ENCODE measurements at regions not wholly inside any gene's neighbourhood (a gene's known extent, or its start where the extent isn't known, plus 50 kb on each side); places are given as distances from the start of the nearest gene placed in this dataset.

DNA sequence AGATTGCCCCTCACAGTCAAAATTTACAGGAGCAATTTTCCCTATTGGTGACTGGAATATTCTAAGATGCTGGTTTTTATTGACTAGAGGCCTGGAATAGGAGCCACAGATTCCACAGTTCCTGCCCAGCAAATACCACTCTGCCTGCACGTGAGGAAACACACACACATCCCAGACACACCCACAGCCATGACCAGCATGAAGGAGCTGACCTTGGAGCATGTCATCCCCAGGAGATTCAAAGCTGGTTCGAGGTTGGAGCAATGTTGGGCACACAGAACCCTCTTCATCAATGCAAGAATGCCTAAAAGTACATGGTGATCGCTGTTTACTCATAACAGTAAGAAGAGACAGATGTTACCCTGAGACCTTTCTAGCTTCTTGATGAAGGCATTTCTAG is 244.6 kb upstream of the FOXQ1 start:
- ATAC-seq: no peak
- Mint-ChIP-seq H3K4me1 (ENCODE audit: low read depth) (no peaks in the 10 kb centered on the region), H3K9me3 (ENCODE audit: insufficient read depth) (no peaks in the 10 kb centered on the region), H3K27me3 (ENCODE audit: low read depth) (peaks cover 8% of the 10 kb centered on the region), H3K27ac (no peak overlapping the region), H3K36me3 (ENCODE audit: low read depth) (no peaks in the 10 kb centered on the region), H3K4me3 (no peak overlapping the region)
- ChIA-PET CTCF (no interaction called here), POLR2A (no interaction called here)
- DNase-seq: no peak

- H3K4me3 Mint-ChIP-seq: no peak overlapping the region
- H3K9me3 Mint-ChIP-seq (ENCODE audit: insufficient read depth): no peaks in the 10 kb centered on the region
- H3K27ac Mint-ChIP-seq: no peak overlapping the region
- H3K4me1 Mint-ChIP-seq (ENCODE audit: low read depth): no peaks in the 10 kb centered on the region
- CTCF ChIA-PET: no interaction called here
- DNase-seq (no peak), ATAC-seq (no peak)
- H3K27me3 Mint-ChIP-seq (ENCODE audit: low read depth): peaks cover 11% of the 10 kb centered on the region
- H3K36me3 Mint-ChIP-seq (ENCODE audit: low read depth): no peaks in the 10 kb centered on the region
- POLR2A ChIA-PET: no interaction called here
These were observed 245.3 kb upstream of the FOXQ1 start for GRCh38 chr6:1066449-1067090.

DNA sequence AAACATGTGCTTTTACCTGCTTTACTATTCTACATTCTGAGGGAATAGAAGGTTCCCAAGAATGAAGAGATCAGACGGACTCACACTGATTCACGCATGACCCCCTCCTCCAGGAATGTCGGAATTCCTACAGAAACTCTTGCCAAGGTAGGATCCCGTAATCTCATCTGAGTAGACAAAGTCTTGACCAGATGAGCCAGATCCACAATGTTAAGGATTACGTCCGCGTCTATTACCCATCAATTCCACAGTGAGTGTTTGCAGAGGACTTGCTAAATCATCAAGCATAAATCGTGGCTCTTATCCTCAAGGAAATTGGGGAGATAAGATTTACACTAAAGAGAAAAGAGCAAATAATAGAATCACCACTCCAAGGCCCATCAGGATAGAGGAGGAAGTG is 245.9 kb upstream of the FOXQ1 start:
- DNase-seq (no peak), ATAC-seq (no peak)
- no peaks in the 10 kb centered on the region for H3K36me3 Mint-ChIP-seq (ENCODE audit: low read depth)
- H3K27me3 Mint-ChIP-seq (ENCODE audit: low read depth): peaks cover 12% of the 10 kb centered on the region
- POLR2A ChIA-PET: no interaction called here
- no peaks in the 10 kb centered on the region for H3K4me1 Mint-ChIP-seq (ENCODE audit: low read depth)
- no peak overlapping the region for H3K4me3 Mint-ChIP-seq
- H3K9me3 Mint-ChIP-seq (ENCODE audit: insufficient read depth): no peaks in the 10 kb centered on the region
- no peak overlapping the region for H3K27ac Mint-ChIP-seq
- CTCF ChIA-PET: no interaction called here

DNA sequence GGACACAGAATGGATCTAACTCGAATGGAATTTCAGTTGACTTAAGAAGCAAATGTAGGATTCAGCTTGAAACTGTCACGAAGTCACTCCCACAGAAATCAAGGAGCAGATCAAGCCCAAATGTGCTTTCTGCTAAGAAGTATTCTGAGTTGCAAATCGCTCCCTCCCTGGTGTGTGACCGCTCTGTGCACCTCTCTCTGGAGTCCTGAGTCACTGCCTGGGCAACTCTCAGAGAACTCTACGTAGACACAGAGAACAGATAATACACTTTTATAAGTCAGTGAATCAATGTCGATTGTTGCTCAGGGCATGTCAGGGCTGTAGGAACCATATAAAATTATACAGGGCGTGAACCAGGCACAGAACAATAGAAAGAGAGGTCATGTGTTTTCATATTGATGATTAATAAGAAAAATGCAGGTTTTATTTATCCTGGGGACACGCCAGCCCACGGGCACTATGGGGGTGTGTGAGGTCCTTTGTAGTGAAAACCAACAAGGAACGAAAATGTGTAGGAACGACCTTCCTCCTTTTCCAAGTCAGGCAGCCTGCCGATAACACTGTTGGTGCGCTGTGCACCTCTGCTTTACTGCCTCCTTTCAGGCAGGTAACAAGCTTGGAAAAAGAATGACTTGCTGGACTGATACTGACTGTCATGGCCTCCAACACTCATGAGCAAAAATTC is 248.1 kb upstream of the FOXQ1 start:
- POLR2A ChIA-PET: no interaction called here
- DNase-seq (no peak), ATAC-seq (no peak)
- CTCF ChIA-PET: no interaction called here
- H3K9me3 Mint-ChIP-seq (ENCODE audit: insufficient read depth): no peaks in the 10 kb centered on the region
- H3K4me1 Mint-ChIP-seq (ENCODE audit: low read depth): no peaks in the 10 kb centered on the region
- no peak overlapping the region for H3K4me3 Mint-ChIP-seq
- peaks cover 11% of the 10 kb centered on the region for H3K27me3 Mint-ChIP-seq (ENCODE audit: low read depth)
- no peaks in the 10 kb centered on the region for H3K36me3 Mint-ChIP-seq (ENCODE audit: low read depth)
- H3K27ac Mint-ChIP-seq: no peak overlapping the region

DNA sequence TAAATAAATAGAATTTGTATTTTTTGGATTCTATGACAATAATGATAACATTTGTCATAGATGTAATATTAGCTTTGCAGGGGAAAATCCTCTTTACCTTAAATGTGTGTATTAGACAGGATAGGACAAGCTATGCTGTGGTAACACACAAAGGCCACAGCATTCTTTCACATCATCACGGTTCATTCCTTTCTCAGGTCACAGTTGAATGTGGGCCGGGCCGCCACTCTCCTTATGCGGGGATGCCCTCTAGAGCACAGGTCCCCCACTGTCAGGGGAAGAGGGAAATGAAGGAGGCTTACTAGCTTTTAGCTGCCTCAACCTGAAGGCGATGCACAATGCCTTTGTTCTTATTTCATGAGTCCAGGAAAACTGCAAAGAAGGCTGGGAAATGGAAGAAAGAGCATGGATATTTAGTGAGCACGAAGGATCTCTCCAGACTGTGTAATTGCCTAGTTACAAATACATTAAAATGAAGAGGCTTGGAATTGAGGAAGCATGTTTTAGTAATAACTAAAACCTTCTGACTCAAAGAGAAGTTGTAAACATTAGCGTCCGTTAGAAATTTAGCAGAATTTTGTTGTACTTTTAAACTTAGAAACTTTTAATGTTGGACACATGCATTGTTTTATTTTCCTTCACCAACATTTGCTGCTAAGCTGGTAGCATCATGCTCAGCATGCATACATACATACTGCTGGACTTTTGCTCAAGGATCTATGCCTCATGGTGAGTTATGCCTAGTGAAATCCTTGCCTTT is 248.9 kb upstream of the FOXQ1 start:
- peaks cover 9% of the 10 kb centered on the region for H3K27me3 Mint-ChIP-seq (ENCODE audit: low read depth)
- no peaks in the 10 kb centered on the region for H3K4me1 Mint-ChIP-seq (ENCODE audit: low read depth)
- ChIA-PET POLR2A (no interaction called here), CTCF (no interaction called here)
- no peak for DNase-seq
- no peaks in the 10 kb centered on the region for H3K36me3 Mint-ChIP-seq (ENCODE audit: low read depth)
- H3K4me3 Mint-ChIP-seq: no peak overlapping the region
- H3K27ac Mint-ChIP-seq: no peak overlapping the region
- no peaks in the 10 kb centered on the region for H3K9me3 Mint-ChIP-seq (ENCODE audit: insufficient read depth)
- ATAC-seq: no peak

GRCh38 chr6:1059596-1059995 is 252.3 kb upstream of the FOXQ1 start:
- no peaks in the 10 kb centered on the region for H3K36me3 Mint-ChIP-seq (ENCODE audit: low read depth)
- no peak overlapping the region for H3K4me3 Mint-ChIP-seq
- no peaks in the 10 kb centered on the region for H3K4me1 Mint-ChIP-seq (ENCODE audit: low read depth)
- DNase-seq (no peak), ATAC-seq (no peak)
- ChIA-PET CTCF (no interaction called here), POLR2A (no interaction called here)
- H3K9me3 Mint-ChIP-seq (ENCODE audit: insufficient read depth): no peaks in the 10 kb centered on the region
- peaks cover 9% of the 10 kb centered on the region for H3K27me3 Mint-ChIP-seq (ENCODE audit: low read depth)
- H3K27ac Mint-ChIP-seq: no peak overlapping the region

DNA sequence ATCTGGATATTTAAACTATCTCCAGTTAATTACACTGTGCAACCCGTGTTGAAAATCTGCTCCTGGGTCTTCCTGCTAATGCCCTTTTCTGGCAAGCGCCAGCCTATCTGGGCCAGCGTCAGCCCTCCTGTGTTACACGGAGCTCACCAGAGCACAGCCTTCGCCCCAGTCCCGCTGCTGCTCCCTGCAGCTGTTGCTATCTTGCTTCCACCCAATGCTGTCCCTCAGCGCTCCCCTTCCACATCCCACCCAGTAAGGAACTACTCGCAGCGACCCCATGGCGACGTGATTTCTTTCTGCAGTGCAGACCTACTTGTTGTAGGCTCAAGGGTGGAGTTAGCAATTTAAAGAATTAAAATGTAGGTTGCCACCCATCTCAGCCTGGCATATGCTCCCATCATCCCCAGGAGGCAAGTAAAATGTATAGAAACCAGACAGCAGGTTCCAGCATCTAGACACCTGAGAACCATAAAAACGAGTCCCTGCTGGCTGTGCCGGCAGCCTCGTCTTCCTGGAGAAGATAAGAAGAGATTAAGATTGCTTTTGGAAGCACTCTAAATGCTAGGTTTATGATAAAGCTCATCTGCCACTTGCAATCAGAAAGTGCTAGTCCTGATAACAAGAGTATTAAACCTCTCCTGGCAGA is 254.3 kb upstream of the FOXQ1 start:
- Mint-ChIP-seq H3K27ac (no peak overlapping the region), H3K36me3 (ENCODE audit: low read depth) (no peaks in the 10 kb centered on the region), H3K4me1 (ENCODE audit: low read depth) (no peaks in the 10 kb centered on the region), H3K27me3 (ENCODE audit: low read depth) (peaks cover 6% of the 10 kb centered on the region), H3K9me3 (ENCODE audit: insufficient read depth) (no peaks in the 10 kb centered on the region), H3K4me3 (no peak overlapping the region)
- CTCF ChIA-PET: no interaction called here
- DNase-seq: no peak
- POLR2A ChIA-PET: no interaction called here
- ATAC-seq: no peak

- H3K36me3 Mint-ChIP-seq (ENCODE audit: low read depth): no peaks in the 10 kb centered on the region
- H3K27me3 Mint-ChIP-seq (ENCODE audit: low read depth): peaks cover 2% of the 10 kb centered on the region
- DNase-seq: no peak
- ATAC-seq: no peak
- H3K9me3 Mint-ChIP-seq (ENCODE audit: insufficient read depth): no peaks in the 10 kb centered on the region
- ChIA-PET CTCF (no interaction called here), POLR2A (no interaction called here)
- H3K4me1 Mint-ChIP-seq (ENCODE audit: low read depth): no peaks in the 10 kb centered on the region
- H3K4me3 Mint-ChIP-seq: no peak overlapping the region
- H3K27ac Mint-ChIP-seq: no peak overlapping the region
These were observed 256.6 kb upstream of the FOXQ1 start for GRCh38 chr6:1055015-1055921.

- H3K4me3 Mint-ChIP-seq: no peak overlapping the region
- H3K27me3 Mint-ChIP-seq (ENCODE audit: low read depth): no peaks in the 10 kb centered on the region
- H3K36me3 Mint-ChIP-seq (ENCODE audit: low read depth): no peaks in the 10 kb centered on the region
- no peaks in the 10 kb centered on the region for H3K4me1 Mint-ChIP-seq (ENCODE audit: low read depth)
- DNase-seq (no peak), ATAC-seq (no peak)
- ChIA-PET POLR2A (no interaction called here), CTCF (no interaction called here)
- H3K27ac Mint-ChIP-seq: no peak overlapping the region
- H3K9me3 Mint-ChIP-seq (ENCODE audit: insufficient read depth): no peaks in the 10 kb centered on the region
These were observed 257.3 kb upstream of the FOXQ1 start for GRCh38 chr6:1054653-1055014.

DNA sequence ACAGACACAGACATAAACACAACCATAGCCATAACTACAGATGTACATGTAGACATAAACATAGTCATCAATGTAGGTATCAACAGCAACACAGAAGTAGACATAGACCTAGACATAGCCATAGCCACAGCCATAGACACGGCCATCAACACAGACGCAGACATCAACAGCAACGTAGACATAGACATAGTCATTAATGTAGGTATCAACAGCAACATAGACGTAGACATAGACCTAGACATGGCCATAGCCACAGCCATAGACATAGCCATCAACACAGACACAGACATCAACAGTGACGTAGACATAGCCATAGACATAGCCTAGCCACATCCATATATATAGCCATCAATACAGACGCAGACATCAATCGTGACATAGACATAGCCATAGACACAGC is 258.3 kb upstream of the FOXQ1 start:
- H3K4me1 Mint-ChIP-seq (ENCODE audit: low read depth): no peaks in the 10 kb centered on the region
- H3K27ac Mint-ChIP-seq: no peak overlapping the region
- H3K27me3 Mint-ChIP-seq (ENCODE audit: low read depth): peaks cover 3% of the 10 kb centered on the region
- ChIA-PET CTCF (no interaction called here), POLR2A (no interaction called here)
- ATAC-seq (no peak), DNase-seq (no peak)
- no peak overlapping the region for H3K4me3 Mint-ChIP-seq
- no peaks in the 10 kb centered on the region for H3K9me3 Mint-ChIP-seq (ENCODE audit: insufficient read depth)
- H3K36me3 Mint-ChIP-seq (ENCODE audit: low read depth): no peaks in the 10 kb centered on the region

GRCh38 chr6:1052262-1052661 is 259.6 kb upstream of the FOXQ1 start:
- Mint-ChIP-seq H3K9me3 (ENCODE audit: insufficient read depth) (no peaks in the 10 kb centered on the region), H3K4me3 (no peak overlapping the region), H3K4me1 (ENCODE audit: low read depth) (no peaks in the 10 kb centered on the region), H3K27ac (no peak overlapping the region), H3K36me3 (ENCODE audit: low read depth) (no peaks in the 10 kb centered on the region), H3K27me3 (ENCODE audit: low read depth) (peaks cover 11% of the 10 kb centered on the region)
- DNase-seq: no peak
- ChIA-PET CTCF (no interaction called here), POLR2A (no interaction called here)
- no peak for ATAC-seq

DNA sequence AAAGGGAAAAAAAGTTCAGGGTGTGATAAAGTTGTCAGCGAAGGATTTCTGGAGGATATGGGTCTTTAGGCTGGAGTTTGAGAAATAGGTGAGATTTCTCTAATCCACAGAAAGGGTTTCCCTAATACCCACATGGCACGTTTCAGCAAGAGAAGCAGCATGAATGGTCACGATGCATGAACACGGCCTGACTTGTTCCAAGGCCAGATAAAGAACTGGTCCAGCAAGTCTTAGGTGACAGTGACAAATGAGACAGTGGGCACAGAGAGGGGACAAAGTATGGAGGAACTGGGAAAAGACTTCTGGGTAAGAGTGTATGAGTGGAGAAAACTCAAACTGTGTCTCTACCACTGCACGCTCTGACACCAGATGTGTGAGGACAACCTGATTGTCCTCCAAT is 262.0 kb upstream of the FOXQ1 start:
- ATAC-seq: no peak
- H3K4me1 Mint-ChIP-seq (ENCODE audit: low read depth): no peaks in the 10 kb centered on the region
- H3K27ac Mint-ChIP-seq: no peak overlapping the region
- H3K27me3 Mint-ChIP-seq (ENCODE audit: low read depth): peaks cover 14% of the 10 kb centered on the region
- POLR2A ChIA-PET: no interaction called here
- H3K9me3 Mint-ChIP-seq (ENCODE audit: insufficient read depth): no peaks in the 10 kb centered on the region
- H3K4me3 Mint-ChIP-seq: no peak overlapping the region
- no peaks in the 10 kb centered on the region for H3K36me3 Mint-ChIP-seq (ENCODE audit: low read depth)
- CTCF ChIA-PET: no interaction called here
- no peak for DNase-seq
